ENCODE measurements at regions not wholly inside any gene's neighbourhood (a gene's known extent, or its start where the extent isn't known, plus 50 kb on each side); places are given as distances from the start of the nearest gene placed in this dataset.

GRCh38 chr6:2558861-2559801 lies 191.6 kb downstream of the MYLK4 start:
- DNase-seq (ENCODE audit: extremely low spot score) = no peak
- H3K4me3 ChIP-seq (ENCODE audit: low read depth, low read length) = no peak overlapping the region
- WGBS = 78% methylated on average over 25 of the region's 25 CpGs
- H3K27ac ChIP-seq (ENCODE audit: low read depth) = no peak overlapping the region
- H3K36me3 ChIP-seq (ENCODE audit: insufficient read depth) = no peaks in the 10 kb centered on the region
- no peaks in the 10 kb centered on the region for H3K4me1 ChIP-seq (ENCODE audit: insufficient read depth)

GRCh38 chr6:2558098-2558680 lies 192.5 kb downstream of the MYLK4 start:
- no peak overlapping the region for H3K4me3 ChIP-seq (ENCODE audit: low read depth, low read length)
- WGBS = 91% methylated on average over 13 of the region's 13 CpGs
- no peaks in the 10 kb centered on the region for H3K36me3 ChIP-seq (ENCODE audit: insufficient read depth)
- DNase-seq (ENCODE audit: extremely low spot score) = no peak
- H3K4me1 ChIP-seq (ENCODE audit: insufficient read depth) = no peaks in the 10 kb centered on the region
- H3K27ac ChIP-seq (ENCODE audit: low read depth) = no peak overlapping the region

GRCh38 chr6:2557181-2557720 lies 193.5 kb downstream of the MYLK4 start:
- no peak overlapping the region for H3K27ac ChIP-seq (ENCODE audit: low read depth)
- no peak for DNase-seq (ENCODE audit: extremely low spot score)
- 97% methylated on average over 7 of the region's 7 CpGs for WGBS

GRCh38 chr6:2556761-2557160 lies 194.0 kb downstream of the MYLK4 start:
- DNase-seq (ENCODE audit: extremely low spot score) = no peak
- WGBS = 87% methylated on average over 5 of the region's 5 CpGs
- Histone ChIP-seq H3K27ac (ENCODE audit: low read depth) (no peak overlapping the region), H3K36me3 (ENCODE audit: insufficient read depth) (no peaks in the 10 kb centered on the region), H3K4me1 (ENCODE audit: insufficient read depth) (no peaks in the 10 kb centered on the region), H3K4me3 (ENCODE audit: low read depth, low read length) (no peak overlapping the region)

More at GRCh38 chr6:2557181-2557720, 193.5 kb downstream of the MYLK4 start:
- Histone ChIP-seq H3K4me3 (ENCODE audit: low read depth, low read length) (no peak overlapping the region), H3K4me1 (ENCODE audit: insufficient read depth) (no peaks in the 10 kb centered on the region), H3K36me3 (ENCODE audit: insufficient read depth) (no peaks in the 10 kb centered on the region)

- Histone ChIP-seq H3K36me3 (ENCODE audit: insufficient read depth) (no peaks in the 10 kb centered on the region), H3K27ac (ENCODE audit: low read depth) (no peak overlapping the region), H3K4me3 (ENCODE audit: low read depth, low read length) (no peak overlapping the region), H3K4me1 (ENCODE audit: insufficient read depth) (no peaks in the 10 kb centered on the region)
- WGBS = 68% methylated on average over 4 of the region's 4 CpGs
- DNase-seq (ENCODE audit: extremely low spot score) = no peak
Observed at GRCh38 chr6:2554651-2555260, 196.0 kb downstream of the MYLK4 start.

- DNase-seq (ENCODE audit: extremely low spot score) = no peak
- no peak overlapping the region for H3K4me3 ChIP-seq (ENCODE audit: low read depth, low read length)
- H3K36me3 ChIP-seq (ENCODE audit: insufficient read depth) = no peaks in the 10 kb centered on the region
- H3K27ac ChIP-seq (ENCODE audit: low read depth) = no peak overlapping the region
- WGBS = 41% methylated on average over 10 of the region's 10 CpGs
- no peaks in the 10 kb centered on the region for H3K4me1 ChIP-seq (ENCODE audit: insufficient read depth)
Observed at GRCh38 chr6:2552526-2553154, 198.1 kb downstream of the MYLK4 start.

- H3K27ac ChIP-seq (ENCODE audit: low read depth) = no peak overlapping the region
- H3K4me3 ChIP-seq (ENCODE audit: low read depth, low read length) = no peak overlapping the region
- no peak for DNase-seq (ENCODE audit: extremely low spot score)
- 70% methylated on average over 3 of the region's 3 CpGs for WGBS
- no peaks in the 10 kb centered on the region for H3K36me3 ChIP-seq (ENCODE audit: insufficient read depth)
- H3K4me1 ChIP-seq (ENCODE audit: insufficient read depth) = no peaks in the 10 kb centered on the region
Observed at GRCh38 chr6:2551705-2552104, 199.0 kb downstream of the MYLK4 start.

- DNase-seq (ENCODE audit: extremely low spot score) = no peak
- no peaks in the 10 kb centered on the region for H3K4me1 ChIP-seq (ENCODE audit: insufficient read depth)
- H3K36me3 ChIP-seq (ENCODE audit: insufficient read depth) = no peaks in the 10 kb centered on the region
- WGBS = 68% methylated on average over 4 of the region's 4 CpGs
- H3K27ac ChIP-seq (ENCODE audit: low read depth) = no peak overlapping the region
- no peak overlapping the region for H3K4me3 ChIP-seq (ENCODE audit: low read depth, low read length)
Observed at GRCh38 chr6:2550247-2550646, 200.5 kb downstream of the MYLK4 start.

- Histone ChIP-seq H3K4me3 (ENCODE audit: low read depth, low read length) (no peak overlapping the region), H3K36me3 (ENCODE audit: insufficient read depth) (no peaks in the 10 kb centered on the region), H3K4me1 (ENCODE audit: insufficient read depth) (no peaks in the 10 kb centered on the region), H3K27ac (ENCODE audit: low read depth) (no peak overlapping the region)
- DNase-seq (ENCODE audit: extremely low spot score) = no peak
- 92% methylated on average over 3 of the region's 3 CpGs for WGBS
Observed at GRCh38 chr6:2549834-2550233, 200.9 kb downstream of the MYLK4 start.

GRCh38 chr6:2547355-2547754 lies 203.4 kb downstream of the MYLK4 start:
- Histone ChIP-seq H3K36me3 (ENCODE audit: insufficient read depth) (no peaks in the 10 kb centered on the region), H3K4me1 (ENCODE audit: insufficient read depth) (no peaks in the 10 kb centered on the region), H3K4me3 (ENCODE audit: low read depth, low read length) (no peak overlapping the region), H3K27ac (ENCODE audit: low read depth) (no peak overlapping the region)
- DNase-seq (ENCODE audit: extremely low spot score) = no peak
- 79% methylated on average over 4 of the region's 4 CpGs for WGBS

- no peak for DNase-seq (ENCODE audit: extremely low spot score)
- Histone ChIP-seq H3K4me3 (ENCODE audit: low read depth, low read length) (no peak overlapping the region), H3K27ac (ENCODE audit: low read depth) (no peak overlapping the region), H3K36me3 (ENCODE audit: insufficient read depth) (no peaks in the 10 kb centered on the region), H3K4me1 (ENCODE audit: insufficient read depth) (no peaks in the 10 kb centered on the region)
- 86% methylated on average over 8 of the region's 8 CpGs for WGBS
Observed at GRCh38 chr6:2546901-2547300, 203.8 kb downstream of the MYLK4 start.

GRCh38 chr6:2545383-2546038 lies 205.2 kb downstream of the MYLK4 start:
- no peaks in the 10 kb centered on the region for H3K4me1 ChIP-seq (ENCODE audit: insufficient read depth)
- H3K4me3 ChIP-seq (ENCODE audit: low read depth, low read length) = no peak overlapping the region
- no peak overlapping the region for H3K27ac ChIP-seq (ENCODE audit: low read depth)
- no peaks in the 10 kb centered on the region for H3K36me3 ChIP-seq (ENCODE audit: insufficient read depth)
- 83% methylated on average over 6 of the region's 6 CpGs for WGBS
- no peak for DNase-seq (ENCODE audit: extremely low spot score)

- H3K27ac ChIP-seq (ENCODE audit: low read depth) = no peak overlapping the region
- no peaks in the 10 kb centered on the region for H3K36me3 ChIP-seq (ENCODE audit: insufficient read depth)
- DNase-seq (ENCODE audit: extremely low spot score) = no peak
- no peaks in the 10 kb centered on the region for H3K4me1 ChIP-seq (ENCODE audit: insufficient read depth)
- 87% methylated on average over 2 of the region's 2 CpGs for WGBS
- no peak overlapping the region for H3K4me3 ChIP-seq (ENCODE audit: low read depth, low read length)
Observed at GRCh38 chr6:2543321-2543720, 207.4 kb downstream of the MYLK4 start.

All from urinary bladder (tissue), 3 donors.